ENCODE measurements at regions not wholly inside any gene's neighbourhood (a gene's known extent, or its start where the extent isn't known, plus 50 kb on each side); places are given as distances from the start of the nearest gene placed in this dataset.
"Not testable (repeated sequence)": the region's sequence is repeated elsewhere in the genome, so short reads cannot be mapped to it uniquely, and the experiment has no call there.

- no peak for FAIRE-seq
Observed at GRCh38 chr2:16071039-16071864, 130.9 kb downstream of the MYCN start.

- no peak for FAIRE-seq
Observed at GRCh38 chr2:16070648-16070971, 130.3 kb downstream of the MYCN start.

- no peak for FAIRE-seq
Observed at GRCh38 chr2:16069933-16070647, 129.7 kb downstream of the MYCN start.

- no peak for FAIRE-seq
Observed at GRCh38 chr2:16069663-16069932, 129.2 kb downstream of the MYCN start.

GRCh38 chr2:16068552-16068940, 128.2 kb downstream of the MYCN start:
- FAIRE-seq: no peak

- no peak for FAIRE-seq
Observed at GRCh38 chr2:16067866-16068551, 127.7 kb downstream of the MYCN start.

GRCh38 chr2:16067444-16067843, 127.1 kb downstream of the MYCN start:
- FAIRE-seq: no peak

- no peak for FAIRE-seq
Observed at GRCh38 chr2:16067037-16067406, 126.7 kb downstream of the MYCN start.

GRCh38 chr2:16066261-16067036, 126.1 kb downstream of the MYCN start:
- no peak for FAIRE-seq

GRCh38 chr2:16065272-16066069, 125.1 kb downstream of the MYCN start:
- FAIRE-seq: not testable (repeated sequence)

GRCh38 chr2:16064745-16065144, 124.4 kb downstream of the MYCN start:
- no peak for FAIRE-seq

GRCh38 chr2:16063955-16064633, 123.7 kb downstream of the MYCN start:
- no peak for FAIRE-seq

GRCh38 chr2:16063251-16063850, 123.0 kb downstream of the MYCN start:
- no peak for FAIRE-seq

- FAIRE-seq: no peak
Observed at GRCh38 chr2:16062471-16063250, 122.3 kb downstream of the MYCN start.

- FAIRE-seq: no peak
Observed at GRCh38 chr2:16061441-16062217, 121.3 kb downstream of the MYCN start.

- no peak for FAIRE-seq
Observed at GRCh38 chr2:16060936-16061338, 120.6 kb downstream of the MYCN start.

- FAIRE-seq: no peak
Observed at GRCh38 chr2:16060125-16060935, 120.0 kb downstream of the MYCN start.

- no peak for FAIRE-seq
Observed at GRCh38 chr2:16059393-16060016, 119.2 kb downstream of the MYCN start.
